ENCODE measurements at regions not wholly inside any gene's neighbourhood (a gene's known extent, or its start where the extent isn't known, plus 50 kb on each side); places are given as distances from the start of the nearest gene placed in this dataset.
"Not testable (repeated sequence)": the region's sequence is repeated elsewhere in the genome, so short reads cannot be mapped to it uniquely, and the experiment has no call there.

DNA sequence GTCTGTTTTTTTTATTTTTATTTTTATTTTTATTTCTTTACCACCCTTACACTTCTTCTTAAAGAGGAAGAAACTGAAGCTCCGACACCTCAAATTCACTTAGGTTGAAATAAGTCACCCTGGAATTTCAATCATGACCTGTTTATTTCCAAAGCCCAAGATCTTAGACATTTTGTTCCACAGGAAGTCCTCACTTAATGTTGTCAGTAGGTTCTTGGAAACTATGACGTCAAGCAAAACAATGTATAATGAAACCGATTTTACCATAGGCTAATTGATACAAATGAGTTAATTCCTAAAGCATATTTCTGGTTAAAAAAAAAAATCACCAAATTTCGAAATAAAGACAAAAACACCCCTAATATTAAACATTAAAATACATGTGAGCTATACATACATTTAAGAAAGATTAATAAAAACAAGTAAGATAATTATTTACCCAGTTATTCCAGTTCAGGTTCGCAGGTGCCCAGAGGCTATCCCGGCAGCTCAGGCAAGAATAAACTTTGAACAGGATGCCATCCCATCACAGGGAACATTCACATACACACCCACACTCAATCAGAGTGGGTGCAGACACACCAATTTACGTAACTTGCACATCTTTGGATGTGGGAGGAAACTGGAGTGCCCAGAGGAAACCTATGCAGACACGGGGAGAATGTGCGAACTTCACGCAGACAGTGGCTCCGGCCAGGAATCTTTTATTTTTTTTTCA, 391.0 kb downstream of the RAP2B start:
- peaks cover 2% of the 10 kb centered on the region for H3K36me3 Mint-ChIP-seq
- ATAC-seq (no peak), DNase-seq (ENCODE audit: low spot score) (no peak)
- H3K27ac Mint-ChIP-seq = no peak overlapping the region
- H3K4me1 Mint-ChIP-seq (ENCODE audit: low read depth in 2 of 2) = peaks cover 0 to 2% of the 10 kb centered on the region in 2 donors
- no peak overlapping the region for H3K4me3 Mint-ChIP-seq
- no peaks in the 10 kb centered on the region for H3K27me3 Mint-ChIP-seq
- peaks cover 1% of the 10 kb centered on the region for H3K9me3 Mint-ChIP-seq

DNA sequence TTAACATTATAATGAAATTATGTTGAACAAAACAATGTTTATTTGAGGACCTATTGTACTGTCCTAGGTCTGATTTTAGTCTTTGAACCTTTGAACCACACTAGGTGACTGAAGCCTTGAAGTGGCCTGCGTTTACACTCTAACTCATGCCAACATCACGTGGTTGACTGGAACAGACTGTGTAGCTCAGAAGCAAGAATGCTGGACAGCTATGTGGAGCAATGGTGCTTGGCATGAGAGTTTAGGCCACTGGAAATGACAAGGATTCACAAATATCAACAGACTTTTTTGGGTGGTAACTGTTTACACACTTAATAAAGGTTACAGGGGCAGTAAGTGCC, 391.5 kb downstream of the RAP2B start:
- Mint-ChIP-seq H3K4me1 (ENCODE audit: low read depth in 2 of 2) (peaks cover 0 to 2% of the 10 kb centered on the region in 2 donors), H3K27ac (no peak overlapping the region), H3K9me3 (peaks cover 7% of the 10 kb centered on the region), H3K27me3 (no peaks in the 10 kb centered on the region), H3K4me3 (no peak overlapping the region), H3K36me3 (peaks cover 7% of the 10 kb centered on the region)
- ATAC-seq (no peak), DNase-seq (ENCODE audit: low spot score) (no peak)

DNA sequence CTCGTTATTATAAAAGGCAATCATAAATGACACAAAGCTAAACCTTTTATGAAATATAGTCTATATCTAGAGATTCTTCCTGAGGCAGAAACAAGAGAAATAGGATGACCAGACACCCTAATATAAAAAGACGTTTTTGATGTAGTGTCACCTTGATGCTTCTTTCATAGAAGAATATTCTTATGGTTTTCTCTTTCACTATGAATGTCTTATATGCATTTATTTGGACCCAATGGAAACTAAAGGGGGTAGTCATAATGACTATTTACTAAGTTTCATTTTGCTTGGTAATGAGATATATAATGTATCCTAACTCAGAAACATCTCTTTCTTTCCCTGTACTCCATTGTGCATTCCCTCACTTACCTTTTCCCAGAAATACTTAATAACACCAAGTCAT, 393.9 kb downstream of the RAP2B start:
- DNase-seq (ENCODE audit: low spot score) = no peak
- H3K9me3 Mint-ChIP-seq = peaks cover 14% of the 10 kb centered on the region
- peaks cover 0 to 2% of the 10 kb centered on the region in 2 donors for H3K4me1 Mint-ChIP-seq (ENCODE audit: low read depth in 2 of 2)
- no peak for ATAC-seq
- no peak overlapping the region for H3K27ac Mint-ChIP-seq
- H3K27me3 Mint-ChIP-seq = no peaks in the 10 kb centered on the region
- H3K36me3 Mint-ChIP-seq = peaks cover 21% of the 10 kb centered on the region
- no peak overlapping the region for H3K4me3 Mint-ChIP-seq

DNA sequence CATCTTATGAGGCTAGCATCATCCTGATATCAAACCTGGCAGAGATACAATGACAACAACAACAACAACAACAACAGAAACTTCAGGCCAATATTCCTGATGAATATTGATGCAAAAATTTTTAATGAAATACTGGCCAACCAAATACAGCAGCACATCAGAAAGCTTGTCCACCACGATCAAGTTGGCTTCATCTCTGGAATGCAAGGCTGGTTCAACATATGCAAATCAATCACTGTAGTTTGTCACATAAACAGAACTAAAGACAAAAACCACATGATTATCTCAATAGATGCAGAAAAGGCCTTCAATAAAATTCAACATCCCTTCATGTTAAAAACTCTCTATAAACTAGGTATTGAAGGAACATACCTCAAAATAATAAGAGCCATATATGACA, 397.3 kb downstream of the RAP2B start:
- peaks cover 23% of the 10 kb centered on the region for H3K9me3 Mint-ChIP-seq
- not testable (repeated sequence) for H3K27ac Mint-ChIP-seq; H3K4me3 Mint-ChIP-seq; ATAC-seq; H3K27me3 Mint-ChIP-seq; H3K4me1 Mint-ChIP-seq (ENCODE audit: low read depth in 2 of 2); DNase-seq (ENCODE audit: low spot score)
- peaks cover 27% of the 10 kb centered on the region for H3K36me3 Mint-ChIP-seq

DNA sequence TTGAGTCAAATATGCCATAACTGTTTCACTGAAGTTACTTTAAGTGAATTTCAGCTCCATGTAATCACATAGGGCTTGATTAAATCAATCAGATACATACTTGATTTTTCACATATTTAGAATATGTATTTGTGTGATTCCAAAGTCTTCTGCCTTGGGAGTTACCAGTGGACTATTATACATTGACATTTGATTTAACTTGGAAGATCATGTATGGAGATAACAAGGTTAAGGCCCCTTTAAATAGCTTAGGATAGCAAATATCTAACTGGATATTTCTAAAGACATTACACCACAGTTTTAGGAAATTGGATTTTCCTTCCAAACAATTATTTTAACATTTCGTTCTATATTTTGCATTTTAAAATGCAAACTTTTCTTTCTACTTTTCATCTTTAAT, 405.0 kb downstream of the RAP2B start:
- ATAC-seq = no peak
- no peak for DNase-seq (ENCODE audit: low spot score)
- H3K9me3 Mint-ChIP-seq = peaks cover 6% of the 10 kb centered on the region
- no peak overlapping the region for H3K27ac Mint-ChIP-seq
- no peak overlapping the region for H3K4me3 Mint-ChIP-seq
- peaks cover 16% of the 10 kb centered on the region for H3K36me3 Mint-ChIP-seq
- peaks cover 0 to 10% of the 10 kb centered on the region in 2 donors for H3K27me3 Mint-ChIP-seq
- no peaks in the 10 kb centered on the region for H3K4me1 Mint-ChIP-seq (ENCODE audit: low read depth in 2 of 2)

DNA sequence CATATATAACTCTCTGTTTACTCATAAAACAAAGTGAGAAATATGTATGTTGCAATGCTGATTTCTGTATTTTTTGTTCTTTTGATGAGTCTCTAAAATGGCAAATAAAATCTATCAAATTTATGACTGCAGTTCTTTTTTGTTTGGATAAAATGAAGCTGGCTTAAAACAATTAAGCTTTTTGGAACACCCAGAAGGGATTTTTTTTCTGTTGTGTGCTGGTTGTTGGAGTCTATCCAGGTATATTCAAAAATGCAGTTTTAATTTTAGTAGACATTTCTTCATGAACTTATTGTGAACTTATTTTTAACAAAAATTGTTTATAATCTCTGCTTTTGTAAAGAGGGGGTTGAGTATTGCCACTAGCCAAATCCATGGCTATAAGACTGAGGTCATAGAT, 405.5 kb downstream of the RAP2B start:
- peaks cover 16% of the 10 kb centered on the region for H3K36me3 Mint-ChIP-seq
- ATAC-seq (no peak), DNase-seq (ENCODE audit: low spot score) (no peak)
- H3K4me3 Mint-ChIP-seq = no peak overlapping the region
- H3K27ac Mint-ChIP-seq = no peak overlapping the region
- H3K4me1 Mint-ChIP-seq (ENCODE audit: low read depth in 2 of 2) = no peaks in the 10 kb centered on the region
- peaks cover 0 to 10% of the 10 kb centered on the region in 2 donors for H3K27me3 Mint-ChIP-seq
- peaks cover 5% of the 10 kb centered on the region for H3K9me3 Mint-ChIP-seq

DNA sequence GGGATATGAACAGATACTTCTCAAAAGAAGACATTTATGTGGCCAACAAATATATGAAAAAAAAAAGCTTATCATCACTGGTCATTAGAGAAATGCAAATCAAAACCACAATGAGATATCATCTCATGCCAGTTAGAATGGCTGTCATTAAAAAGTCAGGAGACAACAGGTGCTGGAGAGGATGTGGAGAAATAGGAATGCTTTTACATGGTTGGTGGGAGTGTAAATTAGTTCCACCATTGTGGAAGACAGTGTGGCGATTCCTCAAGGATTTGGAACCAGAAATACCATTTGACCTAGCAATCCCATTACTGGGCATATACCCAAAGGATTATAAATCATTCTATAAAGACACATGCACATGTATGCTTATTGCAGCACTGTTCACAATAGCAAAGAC, 408.5 kb downstream of the RAP2B start:
- H3K27me3 Mint-ChIP-seq = peaks cover 0 to 10% of the 10 kb centered on the region in 2 donors
- not testable (repeated sequence) for H3K36me3 Mint-ChIP-seq; ATAC-seq; H3K4me3 Mint-ChIP-seq; H3K4me1 Mint-ChIP-seq (ENCODE audit: low read depth in 2 of 2); H3K27ac Mint-ChIP-seq; DNase-seq (ENCODE audit: low spot score); H3K9me3 Mint-ChIP-seq

DNA sequence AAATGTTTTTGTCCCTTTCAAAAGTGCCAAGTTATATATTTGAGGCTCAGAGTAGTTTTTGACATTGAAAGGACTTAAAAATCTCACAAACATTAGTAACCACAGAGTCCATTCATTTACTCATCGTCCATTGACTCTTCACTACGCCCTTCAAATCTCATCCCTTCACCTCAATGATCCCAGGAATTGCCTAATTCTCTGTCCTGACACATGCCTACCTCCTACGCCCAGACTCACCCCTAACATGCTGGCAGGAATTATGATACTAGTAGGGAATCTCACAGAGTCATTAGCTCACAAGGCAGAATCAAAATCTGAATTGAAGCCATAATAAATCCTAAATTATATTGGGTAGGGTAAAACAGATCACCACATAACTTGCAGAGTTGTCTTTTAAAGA, 410.1 kb downstream of the RAP2B start:
- Mint-ChIP-seq H3K4me1 (ENCODE audit: low read depth in 2 of 2) (no peaks in the 10 kb centered on the region), H3K36me3 (peaks cover 5% of the 10 kb centered on the region), H3K27ac (no peak overlapping the region), H3K27me3 (peaks cover 0 to 10% of the 10 kb centered on the region in 2 donors), H3K9me3 (no peaks in the 10 kb centered on the region), H3K4me3 (no peak overlapping the region)
- DNase-seq (ENCODE audit: low spot score) (no peak), ATAC-seq (no peak)

DNA sequence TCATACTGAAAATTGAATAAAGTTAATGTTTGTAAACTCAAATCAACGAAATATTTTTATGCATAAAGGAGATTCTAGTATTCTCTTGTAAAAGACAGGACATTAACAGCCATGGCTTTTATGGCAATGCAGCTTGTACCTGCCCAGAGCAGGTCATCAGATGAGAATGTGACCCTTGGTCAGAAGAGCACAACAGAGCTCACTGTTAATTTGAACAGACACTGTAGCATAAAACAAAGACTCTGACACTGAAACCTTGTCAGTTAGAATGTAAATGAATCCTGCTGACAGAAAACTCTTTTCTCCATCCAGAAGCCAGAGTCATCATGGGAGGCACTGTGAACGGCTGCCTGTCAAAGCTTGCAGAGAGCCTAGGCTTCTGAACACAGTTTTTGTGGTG, 410.6 kb downstream of the RAP2B start:
- ATAC-seq (no peak), DNase-seq (ENCODE audit: low spot score) (no peak)
- Mint-ChIP-seq H3K4me1 (ENCODE audit: low read depth in 2 of 2) (no peaks in the 10 kb centered on the region), H3K9me3 (no peaks in the 10 kb centered on the region), H3K36me3 (peaks cover 5% of the 10 kb centered on the region), H3K27ac (no peak overlapping the region), H3K4me3 (no peak overlapping the region), H3K27me3 (peaks cover 0 to 10% of the 10 kb centered on the region in 2 donors)

DNA sequence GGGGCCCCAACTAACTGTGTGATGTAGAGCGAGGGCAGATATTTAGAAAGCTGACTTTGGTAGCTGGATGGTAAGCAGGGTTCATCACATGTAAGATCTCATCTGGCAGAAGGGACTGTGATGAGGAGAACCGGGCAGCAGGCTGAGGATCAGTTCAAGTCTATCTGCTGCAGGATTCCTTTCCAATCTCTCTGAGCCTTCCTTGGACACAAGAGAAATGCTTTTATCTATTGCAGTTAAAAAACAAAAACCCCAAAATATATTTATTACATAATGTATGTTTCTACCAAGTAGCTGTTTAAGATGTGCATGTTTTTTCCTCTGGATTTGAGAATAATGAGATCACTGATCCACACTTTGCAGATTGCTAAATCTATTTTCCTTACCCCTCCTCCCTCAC, 411.5 kb downstream of the RAP2B start:
- Mint-ChIP-seq H3K36me3 (peaks cover 5% of the 10 kb centered on the region), H3K27ac (no peak overlapping the region), H3K9me3 (no peaks in the 10 kb centered on the region), H3K4me3 (no peak overlapping the region), H3K4me1 (ENCODE audit: low read depth in 2 of 2) (no peaks in the 10 kb centered on the region), H3K27me3 (peaks cover 0 to 7% of the 10 kb centered on the region in 2 donors)
- ATAC-seq (no peak), DNase-seq (ENCODE audit: low spot score) (no peak)

DNA sequence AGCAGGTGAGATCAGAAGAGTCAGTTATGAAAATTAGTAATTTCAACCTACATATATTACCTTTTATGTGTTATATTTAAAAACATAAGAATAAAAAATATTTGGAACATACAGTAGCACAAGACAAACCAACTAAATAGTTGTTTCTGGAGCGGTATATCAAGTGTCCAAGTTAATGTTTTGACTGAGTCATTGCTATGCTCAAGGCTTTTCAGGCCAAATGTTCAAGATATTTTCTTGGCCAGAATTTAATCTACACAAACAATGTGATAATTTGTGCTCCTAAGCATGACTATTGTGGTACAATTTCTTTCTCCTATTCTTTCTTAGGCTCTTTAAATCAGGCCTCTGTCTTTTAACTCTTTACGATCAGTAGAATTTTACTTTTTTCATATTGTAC, 412.4 kb downstream of the RAP2B start:
- no peaks in the 10 kb centered on the region for H3K4me1 Mint-ChIP-seq (ENCODE audit: low read depth in 2 of 2)
- H3K4me3 Mint-ChIP-seq = no peak overlapping the region
- no peaks in the 10 kb centered on the region for H3K9me3 Mint-ChIP-seq
- ATAC-seq (no peak), DNase-seq (ENCODE audit: low spot score) (no peak)
- H3K36me3 Mint-ChIP-seq = peaks cover under 1% of the 10 kb centered on the region
- no peak overlapping the region for H3K27ac Mint-ChIP-seq
- no peaks in the 10 kb centered on the region for H3K27me3 Mint-ChIP-seq

DNA sequence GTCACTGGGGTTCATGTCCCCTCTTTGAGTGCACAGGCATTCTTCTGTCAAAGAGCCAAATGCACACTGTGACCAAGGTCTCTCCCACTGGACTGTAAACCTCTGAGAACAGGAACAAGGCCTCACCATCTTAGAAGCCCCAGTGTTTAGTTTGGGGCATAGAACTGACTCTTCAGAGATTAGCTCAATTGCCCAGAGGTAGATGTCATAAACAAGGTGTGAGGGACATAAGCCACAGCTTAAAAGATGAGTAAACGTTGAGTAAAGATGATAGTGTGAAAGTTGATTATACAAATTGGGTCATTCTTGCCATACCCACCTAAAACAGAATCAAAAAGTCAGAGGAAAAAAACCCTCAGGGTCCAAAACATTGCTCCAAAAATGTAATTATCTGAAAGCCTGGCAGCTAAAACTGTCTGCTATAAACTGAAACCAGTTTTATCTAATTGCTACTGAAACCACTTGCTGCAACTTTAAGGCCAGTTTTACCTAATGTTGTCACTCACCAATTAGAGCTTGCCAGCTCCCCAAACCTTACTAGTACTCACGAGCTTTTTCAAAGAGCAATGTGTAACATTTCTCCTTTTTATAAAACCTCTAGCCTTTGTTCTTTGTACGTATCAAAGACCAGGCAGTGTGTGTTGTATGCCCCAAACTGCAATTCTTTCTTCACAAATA, 415.2 kb downstream of the RAP2B start:
- no peaks in the 10 kb centered on the region for H3K27me3 Mint-ChIP-seq
- no peak for DNase-seq (ENCODE audit: low spot score)
- no peak overlapping the region for H3K4me3 Mint-ChIP-seq
- H3K4me1 Mint-ChIP-seq (ENCODE audit: low read depth in 2 of 2) = no peaks in the 10 kb centered on the region
- no peaks in the 10 kb centered on the region for H3K36me3 Mint-ChIP-seq
- no peaks in the 10 kb centered on the region for H3K9me3 Mint-ChIP-seq
- no peak overlapping the region for H3K27ac Mint-ChIP-seq
- no peak for ATAC-seq

DNA sequence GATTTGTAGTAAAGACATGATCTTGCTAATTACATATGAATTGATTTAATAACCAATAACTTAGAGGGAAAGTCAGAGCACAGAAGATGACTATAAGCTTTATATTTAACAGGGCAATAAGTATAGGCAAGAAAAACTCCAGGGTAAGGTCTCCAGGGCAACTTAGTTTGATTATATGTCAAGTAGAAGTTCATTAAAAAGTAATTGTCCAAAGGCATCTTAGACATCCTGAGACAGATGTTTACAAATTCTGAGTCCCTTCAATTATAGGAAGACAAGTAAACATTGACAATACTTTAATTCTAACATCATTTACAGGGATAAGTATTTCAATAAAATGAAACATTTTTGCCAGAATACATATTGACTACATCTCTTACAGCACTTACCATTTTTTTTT, 416.0 kb downstream of the RAP2B start:
- Mint-ChIP-seq H3K36me3 (no peaks in the 10 kb centered on the region), H3K4me3 (no peak overlapping the region), H3K27ac (no peak overlapping the region), H3K27me3 (peaks cover 0 to 6% of the 10 kb centered on the region in 2 donors), H3K4me1 (ENCODE audit: low read depth in 2 of 2) (no peaks in the 10 kb centered on the region), H3K9me3 (no peaks in the 10 kb centered on the region)
- no peak for ATAC-seq
- DNase-seq (ENCODE audit: low spot score) = no peak

DNA sequence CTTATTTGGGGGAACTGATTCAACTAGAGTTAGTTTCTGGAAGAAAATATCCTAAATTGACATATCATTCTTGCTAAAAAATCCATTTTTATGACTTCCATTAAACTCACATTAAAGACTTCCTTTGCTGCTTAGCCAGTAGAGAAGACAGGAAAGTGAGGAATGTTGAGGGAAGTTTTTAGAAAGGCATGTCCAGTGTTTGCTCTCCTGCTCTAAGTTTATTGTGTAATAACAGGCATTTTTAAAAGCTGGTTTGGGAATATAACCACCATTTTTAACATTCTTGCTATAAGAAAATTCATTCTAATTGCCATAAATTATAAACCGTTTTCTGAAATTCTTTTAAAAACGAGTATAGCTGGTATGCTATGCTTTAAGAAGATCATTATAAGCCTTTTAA, 428.0 kb downstream of the RAP2B start:
- Mint-ChIP-seq H3K4me3 (no peak overlapping the region), H3K4me1 (ENCODE audit: low read depth in 2 of 2) (no peaks in the 10 kb centered on the region)
- ATAC-seq = no peak

More for the DNA sequence above, 428.0 kb downstream of the RAP2B start:
- Mint-ChIP-seq H3K27ac (no peak overlapping the region), H3K36me3 (peaks cover 6% of the 10 kb centered on the region), H3K9me3 (no peaks in the 10 kb centered on the region), H3K27me3 (peaks cover 6 to 12% of the 10 kb centered on the region in 2 donors)
- no peak for DNase-seq (ENCODE audit: low spot score)
